ENCODE measurements at regions not wholly inside any gene's neighbourhood (a gene's known extent, or its start where the extent isn't known, plus 50 kb on each side); places are given as distances from the start of the nearest gene placed in this dataset.
A peak's percentile ranks its signal among the peaks of the same experiment; 100 is the strongest.

- Mint-ChIP-seq H3K36me3 (ENCODE audit: insufficient read depth, unreplicated experiment) (no peaks in the 10 kb centered on the region), H3K4me3 (ENCODE audit: low read depth, unreplicated experiment) (no peak overlapping the region), H3K27ac (ENCODE audit: unreplicated experiment) (peak overlapping the region; percentile 38), H3K4me1 (ENCODE audit: low read depth, unreplicated experiment) (peaks cover 19% of the 10 kb centered on the region), H3K9me3 (ENCODE audit: low read depth, unreplicated experiment) (no peaks in the 10 kb centered on the region), H3K27me3 (ENCODE audit: unreplicated experiment) (no peaks in the 10 kb centered on the region)
- intact Hi-C loops (cut with micrococcal nuclease; ENCODE audit: unreplicated experiment): no loop called here
- TF ChIP-seq CTCF (IDR thresholded peaks at IDR 0.05; ENCODE audit: unreplicated experiment): no peak
- no TSS peak for BruUV-seq (replicated peaks)
- CTCF ChIA-PET: no interaction called here
- no peak for DNase-seq
Observed at GRCh38 chr7:81606078-81606863, 163.6 kb downstream of the HGF start.

DNA sequence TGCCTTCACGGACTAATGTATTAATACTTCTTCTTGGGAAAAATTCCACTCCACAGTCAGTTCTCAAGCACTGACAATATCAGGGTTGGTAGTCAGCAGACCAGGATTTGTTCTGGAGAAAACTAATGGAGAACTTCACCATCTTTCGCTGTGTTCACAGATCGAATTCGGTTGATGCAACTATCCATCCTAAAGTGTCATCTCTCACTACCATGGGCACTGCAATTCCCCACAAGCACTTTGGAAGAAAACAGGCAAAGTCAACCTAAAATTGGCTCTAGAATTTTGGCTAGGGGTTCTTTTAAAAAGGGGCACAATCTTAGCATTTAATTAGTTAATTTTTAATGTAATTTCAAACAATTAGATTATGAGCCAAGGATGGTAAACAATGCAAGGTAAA, 164.4 kb downstream of the HGF start:
- Mint-ChIP-seq H3K27me3 (ENCODE audit: unreplicated experiment) (no peaks in the 10 kb centered on the region), H3K4me1 (ENCODE audit: low read depth, unreplicated experiment) (peaks cover 19% of the 10 kb centered on the region), H3K9me3 (ENCODE audit: low read depth, unreplicated experiment) (no peaks in the 10 kb centered on the region), H3K27ac (ENCODE audit: unreplicated experiment) (no peak overlapping the region), H3K36me3 (ENCODE audit: insufficient read depth, unreplicated experiment) (no peaks in the 10 kb centered on the region), H3K4me3 (ENCODE audit: low read depth, unreplicated experiment) (no peak overlapping the region)
- CTCF ChIA-PET: no interaction called here
- no TSS peak for BruUV-seq (replicated peaks)
- TF ChIP-seq CTCF (IDR thresholded peaks at IDR 0.05; ENCODE audit: unreplicated experiment): no peak
- no peak for DNase-seq
- intact Hi-C loops (cut with micrococcal nuclease; ENCODE audit: unreplicated experiment): no loop called here

- Mint-ChIP-seq H3K4me3 (ENCODE audit: low read depth, unreplicated experiment) (no peak overlapping the region), H3K27ac (ENCODE audit: unreplicated experiment) (no peak overlapping the region), H3K27me3 (ENCODE audit: unreplicated experiment) (no peaks in the 10 kb centered on the region), H3K4me1 (ENCODE audit: low read depth, unreplicated experiment) (peaks cover 19% of the 10 kb centered on the region), H3K36me3 (ENCODE audit: insufficient read depth, unreplicated experiment) (no peaks in the 10 kb centered on the region), H3K9me3 (ENCODE audit: low read depth, unreplicated experiment) (no peaks in the 10 kb centered on the region)
- no peak for TF ChIP-seq CTCF (IDR thresholded peaks at IDR 0.05; ENCODE audit: unreplicated experiment)
- DNase-seq: no peak
- intact Hi-C loops (cut with micrococcal nuclease; ENCODE audit: unreplicated experiment): no loop called here
- CTCF ChIA-PET: no interaction called here
- no TSS peak for BruUV-seq (replicated peaks)
Observed at GRCh38 chr7:81604808-81605174, 165.1 kb downstream of the HGF start.

- Mint-ChIP-seq H3K4me3 (ENCODE audit: low read depth, unreplicated experiment) (no peak overlapping the region), H3K27ac (ENCODE audit: unreplicated experiment) (no peak overlapping the region), H3K27me3 (ENCODE audit: unreplicated experiment) (no peaks in the 10 kb centered on the region), H3K4me1 (ENCODE audit: low read depth, unreplicated experiment) (peaks cover 19% of the 10 kb centered on the region), H3K36me3 (ENCODE audit: insufficient read depth, unreplicated experiment) (no peaks in the 10 kb centered on the region), H3K9me3 (ENCODE audit: low read depth, unreplicated experiment) (no peaks in the 10 kb centered on the region)
- no TSS peak for BruUV-seq (replicated peaks)
- CTCF ChIA-PET: no interaction called here
- intact Hi-C loops (cut with micrococcal nuclease; ENCODE audit: unreplicated experiment): no loop called here
- no peak for TF ChIP-seq CTCF (IDR thresholded peaks at IDR 0.05; ENCODE audit: unreplicated experiment)
- peak; percentile 41 for DNase-seq
Observed at GRCh38 chr7:81604075-81604807, 165.6 kb downstream of the HGF start.

Data from Calu3 (cell line).